GM23248 (cell line): ENCODE measurements at regions not wholly inside any gene's neighbourhood (a gene's known extent, or its start where the extent isn't known, plus 50 kb on each side); places are given as distances from the start of the nearest gene placed in this dataset.

ENCODE experiments used
- DNase-seq: peaks from one replicate; pipeline ENCODE4 v3.0.0-alpha.2; 2015
- H2AFZ ChIP-seq: fragments of 200-600 bp; sonication (generic); 2 replicates; pipeline ENCODE4 v1.6.1; 2016; ENCODE audit warnings: antibody characterized with exemption
- H3F3A ChIP-seq: fragments of 200-600 bp; sonication (generic); 2 replicates; pipeline ENCODE4 v1.6.1; 2016; ENCODE audit warnings: mild to moderate bottlenecking, antibody characterized with exemption, mixed run types; ENCODE audit not compliant: insufficient read depth
- H3K27ac ChIP-seq: fragments of 200-600 bp; sonication (generic); 2 replicates; pipeline ENCODE4 v1.5.1; 2016; ENCODE audit warnings: mild to moderate bottlenecking
- H3K27me3 ChIP-seq: fragments of 200-600 bp; sonication (generic); replicated peaks from 2 replicates; pipeline ENCODE4 v1.6.1; 2016; ENCODE audit warnings: mild to moderate bottlenecking; ENCODE audit not compliant: insufficient read depth
- H3K36me3 ChIP-seq: fragments of 200-600 bp; sonication (generic); 2 replicates; pipeline ENCODE4 v1.6.1; 2016; ENCODE audit warnings: low read depth, mild to moderate bottlenecking
- H3K4me1 ChIP-seq: fragments of 200-600 bp; sonication (generic); 2 replicates; pipeline ENCODE4 v1.6.1; 2016; ENCODE audit warnings: mild to moderate bottlenecking; ENCODE audit not compliant: insufficient read depth
- H3K4me2 ChIP-seq: fragments of 200-600 bp; sonication (generic); one replicate; pipeline ENCODE4 v1.6.1; 2016; ENCODE audit warnings: mild to moderate bottlenecking; ENCODE audit not compliant: unreplicated experiment
- H3K4me3 ChIP-seq: fragments of 200-600 bp; sonication (generic); 2 replicates; pipeline ENCODE4 v1.5.1; 2016; ENCODE audit warnings: mild to moderate bottlenecking
- H3K79me2 ChIP-seq: fragments of 200-600 bp; sonication (generic); 2 replicates; pipeline ENCODE4 v1.6.1; 2016; ENCODE audit warnings: mild to moderate bottlenecking; ENCODE audit not compliant: insufficient read depth
- H3K9ac ChIP-seq: fragments of 200-600 bp; sonication (generic); 2 replicates; pipeline ENCODE4 v1.6.1; 2016; ENCODE audit warnings: mild to moderate bottlenecking
- H3K9me2 ChIP-seq: fragments of 200-600 bp; sonication (generic); 2 replicates; pipeline ENCODE4 v1.6.1; 2016; ENCODE audit warnings: mixed run types, mild to moderate bottlenecking, moderate library complexity; ENCODE audit not compliant: insufficient read depth
- H3K9me3 ChIP-seq: fragments of 200-600 bp; sonication (generic); one replicate; pipeline ENCODE4 v1.6.1; 2017; ENCODE audit warnings: low read depth
- H4K20me1 ChIP-seq: fragments of 200-600 bp; sonication (generic); 2 replicates; pipeline ENCODE4 v1.6.0; 2016; ENCODE audit not compliant: insufficient read depth
- EZH2 ChIP-seq: fragments of 200-600 bp; sonication (generic); IDR thresholded peaks from 2 replicates; pipeline ENCODE4 v1.6.1; 2018; ENCODE audit warnings: antibody characterized with exemption, mild to moderate bottlenecking; ENCODE audit not compliant: insufficient read depth, poor library complexity, severe bottlenecking
- EZH2phosphoT487 ChIP-seq: fragments of 200-600 bp; sonication (generic); IDR thresholded peaks from 2 replicates; pipeline ENCODE4 v1.6.1; 2018; ENCODE audit warnings: antibody characterized with exemption, moderate library complexity, mild to moderate bottlenecking, low read depth; ENCODE audit not compliant: insufficient read depth
- WGBS, 2 experiments: methylation state at CpG; one replicate each; pipeline ENCODE4 v1.1.6; 2015 to 2017; ENCODE audit warnings: low lambda C conversion rate in 2 of 2, low coverage in 1 of 2; ENCODE audit errors: missing lambda C conversion rate in 2 of 2; 5-methylcytosine and 5-hydroxymethylcytosine counted together
- in situ Hi-C: fragments of 300-500 bp; cut with MboI; formaldehyde crosslinking; loops from 2 replicates; pipeline ENCODE4 v1.15.0; 2020

- no peaks in the 10 kb centered on the region for H4K20me1 ChIP-seq
- TF ChIP-seq EZH2, result no peak
- TF ChIP-seq EZH2phosphoT487, result no peak
- 0 out of 2 replicates have a peak overlapping the region, but pooled peaks have one; percentile 19 for H3K9ac ChIP-seq
- H3K4me2 ChIP-seq, result peak overlapping the region; percentile 60
- H3K4me1 ChIP-seq, result peaks cover 58% of the 10 kb centered on the region
- no peaks in the 10 kb centered on the region for H3K9me3 ChIP-seq
- no peaks in the 10 kb centered on the region for H3K79me2 ChIP-seq
- no peaks in the 10 kb centered on the region for H3K27me3 ChIP-seq
- no peaks in the 10 kb centered on the region for H3K36me3 ChIP-seq
- DNase-seq, result no peak
- H3K27ac ChIP-seq, result peak overlapping the region; percentile 79
- no peak overlapping the region for H2AFZ ChIP-seq
- peaks cover 33% of the 10 kb centered on the region for H3F3A ChIP-seq
- no peaks in the 10 kb centered on the region for H3K9me2 ChIP-seq
- in situ Hi-C loops, result no loop called here
- no peak overlapping the region for H3K4me3 ChIP-seq
- WGBS, 2 experiments, result 91 to 98% methylated on average over 3 of the region's 3 CpGs
Observed at GRCh38 chr9:88775966-88776365, 215.3 kb upstream of the S1PR3 start.

GRCh38 chr9:88776717-88777497 lies 214.4 kb upstream of the S1PR3 start:
- WGBS, 2 experiments, result 71 to 76% methylated on average over 7 of the region's 7 CpGs
- H2AFZ ChIP-seq, result no peak overlapping the region
- H3K36me3 ChIP-seq, result no peaks in the 10 kb centered on the region
- DNase-seq, result peak; percentile 88
- no peaks in the 10 kb centered on the region for H3K27me3 ChIP-seq
- H3K9me3 ChIP-seq, result no peaks in the 10 kb centered on the region
- H3K4me2 ChIP-seq, result peak overlapping the region; percentile 60
- peak overlapping the region; percentile 79 for H3K27ac ChIP-seq
- TF ChIP-seq EZH2 (no peak), EZH2phosphoT487 (no peak)
- peaks cover 57% of the 10 kb centered on the region for H3K4me1 ChIP-seq
- H4K20me1 ChIP-seq, result no peaks in the 10 kb centered on the region
- in situ Hi-C loops, result no loop called here
- 0 out of 2 replicates have a peak overlapping the region, but pooled peaks have one; percentile 19 for H3K9ac ChIP-seq
- no peaks in the 10 kb centered on the region for H3K9me2 ChIP-seq
- H3K79me2 ChIP-seq, result no peaks in the 10 kb centered on the region
- peaks cover 41% of the 10 kb centered on the region for H3F3A ChIP-seq
- no peak overlapping the region for H3K4me3 ChIP-seq

- H3K27ac ChIP-seq, result no peak overlapping the region
- no peak overlapping the region for H3K4me2 ChIP-seq
- no peak for TF ChIP-seq EZH2phosphoT487
- H4K20me1 ChIP-seq, result no peaks in the 10 kb centered on the region
- no peaks in the 10 kb centered on the region for H3K9me3 ChIP-seq
- H3K4me3 ChIP-seq, result no peak overlapping the region
- no peaks in the 10 kb centered on the region for H3K79me2 ChIP-seq
- in situ Hi-C loops, result no loop called here
- no peaks in the 10 kb centered on the region for H3K27me3 ChIP-seq
- peaks cover 41% of the 10 kb centered on the region for H3F3A ChIP-seq
- no peaks in the 10 kb centered on the region for H3K9me2 ChIP-seq
- WGBS, 2 experiments, result 93 to 95% methylated on average over 12 of the region's 12 CpGs
- no peak overlapping the region for H2AFZ ChIP-seq
- no peak overlapping the region for H3K9ac ChIP-seq
- H3K36me3 ChIP-seq, result no peaks in the 10 kb centered on the region
- peaks cover 61% of the 10 kb centered on the region for H3K4me1 ChIP-seq
- DNase-seq, result no peak
Observed at GRCh38 chr9:88777498-88778312, 213.6 kb upstream of the S1PR3 start.

- H3K9me3 ChIP-seq, result no peaks in the 10 kb centered on the region
- in situ Hi-C loops, result no loop called here
- no peak overlapping the region for H2AFZ ChIP-seq
- 72 to 77% methylated on average over 7 of the region's 7 CpGs for WGBS, 2 experiments
- H3K9ac ChIP-seq, result no peak overlapping the region
- no peak overlapping the region for H3K4me2 ChIP-seq
- no peaks in the 10 kb centered on the region for H4K20me1 ChIP-seq
- no peak for TF ChIP-seq EZH2phosphoT487
- no peak for TF ChIP-seq EZH2
- H3K36me3 ChIP-seq, result no peaks in the 10 kb centered on the region
- no peak overlapping the region for H3K4me3 ChIP-seq
- no peak overlapping the region for H3K27ac ChIP-seq
- peaks cover 32% of the 10 kb centered on the region for H3K4me1 ChIP-seq
- peaks cover 13% of the 10 kb centered on the region for H3F3A ChIP-seq
- peak; percentile 37 for DNase-seq
- no peaks in the 10 kb centered on the region for H3K9me2 ChIP-seq
- no peaks in the 10 kb centered on the region for H3K27me3 ChIP-seq
- no peaks in the 10 kb centered on the region for H3K79me2 ChIP-seq
Observed at GRCh38 chr9:88781628-88782391, 209.5 kb upstream of the S1PR3 start.
